SHP77 treated with DMSO at 0.1 percent for 48 hours (cell line): ENCODE measurements at regions not wholly inside any gene's neighbourhood (a gene's known extent, or its start where the extent isn't known, plus 50 kb on each side); places are given as distances from the start of the nearest gene placed in this dataset.

ENCODE experiments used
- DNase-seq: peaks from one replicate; lab custom pipeline; 2025; lab: John Stamatoyannopoulos, UW

GRCh38 chr7:46360296-46360695 lies 439.2 kb upstream of the IGFBP3 start:
- DNase-seq = no peak

- DNase-seq = no peak
Measured at GRCh38 chr7:46357851-46358250, 436.8 kb upstream of the IGFBP3 start.

DNA sequence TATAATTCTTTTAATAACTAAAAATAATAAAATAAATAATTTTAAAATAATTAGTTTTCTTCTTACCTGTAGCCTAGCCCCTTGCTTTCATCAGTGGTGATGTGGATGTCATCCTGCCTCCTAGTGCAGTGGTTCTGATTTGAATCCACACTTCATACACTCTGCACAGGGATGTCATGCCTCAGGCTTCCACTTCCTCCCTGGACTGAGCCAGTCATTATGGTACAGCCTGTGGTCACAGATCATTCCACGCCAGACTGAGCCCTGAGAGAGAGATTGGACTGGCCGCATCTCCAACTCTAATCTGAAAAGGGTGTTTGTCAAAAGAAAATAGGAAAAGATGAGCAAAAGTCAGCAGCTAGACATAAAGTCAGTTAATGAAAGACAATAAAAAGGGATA lies 436.2 kb upstream of the IGFBP3 start:
- no peak for DNase-seq

DNA sequence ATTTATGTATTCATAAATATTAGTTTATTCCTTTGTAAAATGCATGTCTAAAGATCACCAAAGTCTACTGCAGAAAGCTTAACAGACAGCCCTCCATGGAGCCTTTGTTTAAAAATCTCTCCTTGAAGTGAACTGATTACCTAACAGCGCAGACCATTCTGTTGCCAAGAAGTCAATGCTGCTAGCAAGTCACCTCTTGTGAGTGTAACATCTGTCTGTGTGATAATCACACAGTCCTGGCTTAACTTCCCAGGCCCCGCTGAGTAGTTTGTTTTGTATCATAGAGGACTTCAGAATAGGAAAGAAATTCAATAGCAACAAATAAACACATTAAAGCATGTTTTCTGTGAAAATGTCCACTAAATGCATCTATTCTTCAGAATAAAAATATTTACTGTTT lies 435.3 kb upstream of the IGFBP3 start:
- DNase-seq = no peak

DNA sequence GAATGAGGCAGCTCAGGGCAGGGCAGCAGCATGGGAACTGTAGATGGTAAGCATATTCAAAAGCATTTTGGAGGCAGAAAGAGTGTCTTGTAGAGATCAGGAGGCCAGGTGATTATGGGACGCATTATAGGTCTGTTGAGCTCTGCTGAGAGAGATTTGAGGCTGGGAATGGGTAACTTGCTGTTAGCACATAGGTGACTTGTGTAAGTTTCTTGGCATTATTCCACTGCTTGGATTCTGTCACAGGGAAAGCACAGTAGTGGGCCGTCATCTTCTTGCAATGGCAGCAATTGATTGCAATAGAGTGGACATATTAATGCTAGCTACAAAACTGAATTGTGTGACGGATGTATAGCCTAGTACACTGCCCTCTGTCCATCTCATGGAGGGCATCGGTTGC lies 434.3 kb upstream of the IGFBP3 start:
- DNase-seq = no peak

DNA sequence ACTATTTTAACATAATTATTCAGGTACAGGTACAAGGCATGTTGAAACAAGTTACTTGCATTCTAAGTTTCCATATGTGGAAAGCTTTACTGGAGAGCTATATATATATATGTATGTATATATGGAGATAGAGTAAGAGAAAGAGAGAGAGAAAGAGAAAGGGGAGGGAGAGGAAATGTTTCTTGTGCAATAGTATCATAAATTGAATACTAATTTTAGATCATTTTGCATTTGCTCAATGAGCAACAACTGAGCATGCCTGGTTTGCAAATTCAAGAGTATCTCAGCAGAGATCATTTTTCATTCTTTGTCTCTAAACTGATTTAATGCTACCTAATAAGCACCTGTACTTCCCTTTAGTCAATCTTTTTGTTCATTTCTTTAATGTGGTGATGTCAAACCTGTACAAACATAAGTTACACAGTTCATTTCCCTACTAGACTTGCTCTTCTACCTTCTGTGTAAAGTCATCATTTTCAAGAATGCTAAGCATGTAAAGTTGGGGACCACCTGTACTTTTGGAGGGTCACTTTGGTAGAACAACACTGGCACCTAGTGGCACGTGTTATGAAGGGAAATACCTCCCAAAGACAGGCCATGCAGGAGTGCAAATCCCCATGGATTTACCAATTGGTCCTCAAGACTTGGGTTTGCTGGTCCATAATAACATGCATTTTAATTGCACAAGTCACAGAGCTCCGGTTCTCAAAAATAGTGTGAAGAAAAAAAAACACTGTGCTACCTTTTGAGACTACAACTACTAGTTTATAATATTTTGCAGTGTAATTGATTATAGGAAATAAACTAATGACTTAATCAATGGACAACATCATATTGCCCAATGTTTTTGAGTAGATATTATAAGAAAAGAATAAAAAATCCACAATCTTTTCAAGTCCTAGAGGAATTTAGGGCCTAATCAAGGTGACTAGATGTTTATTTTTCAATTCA lies 431.2 kb upstream of the IGFBP3 start:
- peak; percentile 37 for DNase-seq

DNA sequence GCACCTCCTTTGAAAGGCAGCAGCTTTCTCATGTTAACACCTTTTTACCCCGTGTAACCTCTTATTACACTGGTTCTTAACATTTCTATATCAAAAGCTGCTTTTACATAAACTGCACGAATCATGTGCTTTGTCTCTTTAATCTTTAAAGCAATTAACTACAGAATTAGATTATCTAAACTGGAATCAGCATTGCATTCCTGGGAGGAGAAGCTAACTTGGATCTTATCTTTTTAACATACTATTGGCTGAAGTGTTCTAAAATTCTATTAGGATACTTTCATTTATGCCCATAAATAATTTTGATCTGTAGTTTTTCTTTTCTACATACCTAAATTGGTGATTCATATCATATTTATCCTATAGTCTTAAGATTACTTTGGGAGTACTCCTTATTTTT lies 428.4 kb upstream of the IGFBP3 start:
- no peak for DNase-seq

- no peak for DNase-seq
Measured at GRCh38 chr7:46344533-46344932, 423.5 kb upstream of the IGFBP3 start.

- no peak for DNase-seq
Measured at GRCh38 chr7:46343802-46344201, 422.7 kb upstream of the IGFBP3 start.

- DNase-seq = no peak
Measured at GRCh38 chr7:46322937-46323336, 401.9 kb upstream of the IGFBP3 start.

GRCh38 chr7:46321556-46322205 lies 400.6 kb upstream of the IGFBP3 start:
- DNase-seq = no peak

- no peak for DNase-seq
Measured at GRCh38 chr7:46320956-46321355, 399.9 kb upstream of the IGFBP3 start.

DNA sequence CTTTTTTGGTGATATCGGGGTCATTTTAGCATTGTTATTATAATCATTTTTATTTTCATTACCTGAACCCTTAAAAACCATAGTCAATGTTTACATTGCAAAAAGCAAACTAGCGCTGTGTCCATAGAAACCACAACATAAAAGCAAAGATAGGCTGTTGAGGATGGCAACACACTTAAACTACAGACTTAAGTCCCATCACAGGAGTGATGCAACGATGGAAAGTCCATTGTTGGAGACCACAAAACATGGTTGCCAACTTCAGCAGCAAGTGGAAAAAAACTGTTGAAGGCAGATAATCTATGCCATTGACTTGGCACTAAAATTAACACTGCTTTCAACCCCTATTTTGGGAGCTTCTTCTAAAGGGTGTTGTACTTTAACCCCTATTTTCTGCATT lies 398.8 kb upstream of the IGFBP3 start:
- DNase-seq = no peak

GRCh38 chr7:46318276-46318675 lies 397.2 kb upstream of the IGFBP3 start:
- DNase-seq = no peak

DNA sequence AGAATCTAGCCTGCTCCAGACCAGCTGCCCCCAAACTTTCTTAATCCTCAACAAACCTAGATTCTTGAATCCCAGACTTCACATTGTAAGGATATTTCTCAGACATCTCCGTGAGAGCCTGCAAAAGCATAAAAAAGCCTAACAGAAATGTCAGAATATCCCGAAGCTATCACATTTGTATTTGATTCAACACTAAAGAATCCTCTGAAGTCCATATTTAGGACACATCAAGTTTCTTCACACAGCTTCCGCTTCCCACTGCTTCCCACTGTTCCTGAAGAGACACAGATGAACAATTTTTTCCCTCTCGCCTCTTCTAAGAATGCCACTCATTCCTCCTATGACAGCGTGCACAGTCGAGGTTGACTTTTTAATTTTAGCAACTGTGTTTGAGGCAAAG lies 396.2 kb upstream of the IGFBP3 start:
- DNase-seq = no peak

DNA sequence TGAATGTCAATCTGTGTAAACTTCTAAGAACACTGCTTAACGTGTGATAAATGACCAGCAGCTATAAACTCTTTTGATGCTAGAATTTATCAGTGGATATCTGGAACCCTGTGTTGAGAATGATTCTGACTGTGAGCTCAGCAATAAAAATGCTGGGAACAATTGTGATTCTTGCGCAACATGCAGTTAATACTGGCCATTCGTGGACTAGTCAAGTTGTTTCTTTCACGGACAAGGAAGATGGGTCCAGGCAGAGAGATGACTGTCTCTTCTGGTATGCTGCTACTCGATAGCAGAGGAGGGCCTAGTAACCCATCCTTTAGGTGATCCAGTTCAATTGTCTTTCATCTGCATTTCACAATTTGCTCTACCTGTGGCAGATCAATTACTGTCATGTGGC lies 394.8 kb upstream of the IGFBP3 start:
- no peak for DNase-seq

- no peak for DNase-seq
Measured at GRCh38 chr7:46301677-46302076, 380.6 kb upstream of the IGFBP3 start.

- DNase-seq = no peak
Measured at GRCh38 chr7:46297515-46297914, 376.4 kb upstream of the IGFBP3 start.

DNA sequence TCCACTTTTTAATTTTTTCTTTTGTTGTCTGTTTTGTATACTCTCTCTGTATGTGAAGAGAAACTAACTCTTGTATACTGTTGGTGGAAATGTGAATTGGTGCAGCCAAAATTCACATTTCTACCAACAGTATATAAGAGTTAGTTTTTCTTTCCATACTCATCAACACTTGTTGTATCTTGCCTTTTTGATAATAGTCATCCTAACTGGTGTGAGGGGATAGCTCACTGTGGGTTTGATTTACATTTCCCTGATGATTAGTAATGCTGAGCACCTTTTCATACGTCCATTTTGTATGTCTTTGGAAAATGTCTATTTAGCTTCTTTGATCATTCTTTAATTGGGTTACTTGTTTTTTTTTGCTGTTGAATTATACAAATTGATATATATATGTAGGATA lies 375.5 kb upstream of the IGFBP3 start:
- no peak for DNase-seq

- DNase-seq = no peak
Measured at GRCh38 chr7:46294381-46294780, 373.3 kb upstream of the IGFBP3 start.

- no peak for DNase-seq
Measured at GRCh38 chr7:46292741-46293140, 371.7 kb upstream of the IGFBP3 start.

GRCh38 chr7:46291601-46292150 lies 370.6 kb upstream of the IGFBP3 start:
- no peak for DNase-seq

GRCh38 chr7:46291050-46291438 lies 370.0 kb upstream of the IGFBP3 start:
- DNase-seq = no peak
